ENCODE measurements at regions not wholly inside any gene's neighbourhood (a gene's known extent, or its start where the extent isn't known, plus 50 kb on each side); places are given as distances from the start of the nearest gene placed in this dataset.
A peak's percentile ranks its signal among the peaks of the same experiment; 100 is the strongest.
"Not testable (repeated sequence)": the region's sequence is repeated elsewhere in the genome, so short reads cannot be mapped to it uniquely, and the experiment has no call there.

DNA sequence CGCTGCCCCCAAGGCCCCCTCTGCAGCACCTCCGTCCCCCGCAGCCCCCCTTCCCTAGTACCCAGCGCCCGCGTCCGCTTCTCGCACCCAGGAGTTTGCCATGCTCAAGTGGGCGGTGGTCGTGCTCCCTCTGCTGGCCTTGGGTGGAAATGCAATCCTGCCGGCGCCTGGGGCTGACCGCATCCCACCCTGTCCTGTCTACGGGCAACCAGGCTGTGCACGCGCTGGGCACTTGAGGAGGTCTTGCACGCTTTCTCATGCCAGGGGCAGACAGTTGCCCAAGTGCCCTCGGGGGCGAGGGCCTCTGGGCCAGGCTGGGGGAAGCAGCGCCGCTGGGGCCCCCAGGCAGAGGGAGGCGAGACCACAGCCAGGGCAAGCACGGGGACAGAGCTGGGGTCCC lies 1450.7 kb upstream of the TPTE start:
- H3K4me3 ChIP-seq; H3K4me1 ChIP-seq (replicated peaks in 1 of 2; ENCODE audit: control insufficient read depth in 2 of 2, insufficient read depth in 2 of 2, low read length in 2 of 2); DNase-seq (ENCODE audit: extremely low read depth in 1 of 4, low spot score in 3 of 4); H3K36me3 ChIP-seq (ENCODE audit: control insufficient read depth, insufficient read depth, low read length); H2AFZ ChIP-seq (ENCODE audit: low read depth, low read length); H3K79me2 ChIP-seq (ENCODE audit: control insufficient read depth, insufficient read depth, low read length); H3K9me1 ChIP-seq (ENCODE audit: control insufficient read depth, insufficient read depth, low read length); intact Hi-C loops (cut with micrococcal nuclease); H3K27me3 ChIP-seq (ENCODE audit: control insufficient read depth in 2 of 2, insufficient read depth in 2 of 2, low read length in 2 of 2); CTCF ChIA-PET (ENCODE audit: low intra/inter-chr PET ratio); H3K9me3 ChIP-seq (replicated peaks; ENCODE audit: control insufficient read depth, insufficient read depth, low read depth, low read length); H3K27ac ChIP-seq (ENCODE audit: extremely low read depth, low read depth, low read length); H3K9ac ChIP-seq (ENCODE audit: insufficient read depth in 1 of 2, low read depth in 2 of 2, low read length in 2 of 2); H4K20me1 ChIP-seq (replicated peaks; ENCODE audit: control insufficient read depth, insufficient read depth, low read length); H3K4me2 ChIP-seq (ENCODE audit: insufficient read depth, low read length); in situ Hi-C loops (cut with MboI); BruUV-seq (replicated peaks): not testable (repeated sequence)
- peak; percentile 92 for FAIRE-seq
- 7% methylated on average over 3 of the region's 23 CpGs for WGBS (ENCODE audit: insufficient coverage, low coverage, missing lambda C conversion rate)
- TF ChIP-seq, protein P1, sequence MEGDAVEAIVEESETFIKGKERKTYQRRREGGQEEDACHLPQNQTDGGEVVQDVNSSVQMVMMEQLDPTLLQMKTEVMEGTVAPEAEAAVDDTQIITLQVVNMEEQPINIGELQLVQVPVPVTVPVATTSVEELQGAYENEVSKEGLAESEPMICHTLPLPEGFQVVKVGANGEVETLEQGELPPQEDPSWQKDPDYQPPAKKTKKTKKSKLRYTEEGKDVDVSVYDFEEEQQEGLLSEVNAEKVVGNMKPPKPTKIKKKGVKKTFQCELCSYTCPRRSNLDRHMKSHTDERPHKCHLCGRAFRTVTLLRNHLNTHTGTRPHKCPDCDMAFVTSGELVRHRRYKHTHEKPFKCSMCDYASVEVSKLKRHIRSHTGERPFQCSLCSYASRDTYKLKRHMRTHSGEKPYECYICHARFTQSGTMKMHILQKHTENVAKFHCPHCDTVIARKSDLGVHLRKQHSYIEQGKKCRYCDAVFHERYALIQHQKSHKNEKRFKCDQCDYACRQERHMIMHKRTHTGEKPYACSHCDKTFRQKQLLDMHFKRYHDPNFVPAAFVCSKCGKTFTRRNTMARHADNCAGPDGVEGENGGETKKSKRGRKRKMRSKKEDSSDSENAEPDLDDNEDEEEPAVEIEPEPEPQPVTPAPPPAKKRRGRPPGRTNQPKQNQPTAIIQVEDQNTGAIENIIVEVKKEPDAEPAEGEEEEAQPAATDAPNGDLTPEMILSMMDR (IDR thresholded peaks at IDR 0.05 in 2 of 3, conservative IDR thresholded peaks at IDR 0.05 in 1 of 3; ENCODE audit: insufficient read depth in 2 of 3, low read depth in 1 of 3, low read length in 3 of 3): 0 out of 6 replicates have a peak, but pooled peaks of 2 of the 3 experiments have one; percentile 3 to 11
- ATAC-seq: peak; percentile 76
- POLR2A ChIA-PET: interaction anchor here (0.6 kb wide), 1 partner anchor 28 kb away, joined by 3 read pairs; no protein-coding TSS in a partner anchor

DNA sequence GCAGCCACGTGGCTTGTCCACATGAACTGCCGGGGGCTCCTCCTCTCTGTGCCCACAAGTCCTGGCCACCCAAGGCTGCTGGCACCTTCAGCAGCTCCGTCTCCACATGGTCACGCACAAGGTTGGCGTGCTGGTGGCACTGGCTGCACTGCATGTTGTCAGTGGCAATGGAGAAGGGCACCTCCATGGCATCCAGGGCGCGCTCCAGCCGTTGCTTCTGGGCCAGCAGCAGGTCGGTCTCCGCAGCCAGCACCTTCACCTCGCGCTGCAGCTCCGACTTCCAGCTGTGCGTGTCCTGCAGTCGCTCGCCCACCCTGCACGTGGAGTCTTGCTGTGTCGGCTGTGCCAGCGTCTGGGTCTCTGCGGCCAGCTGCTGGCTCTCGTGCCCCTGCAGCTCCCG lies 1448.4 kb upstream of the TPTE start:
- H3K9me3 ChIP-seq (replicated peaks; ENCODE audit: control insufficient read depth, insufficient read depth, low read depth, low read length); ATAC-seq; CTCF ChIA-PET (ENCODE audit: low intra/inter-chr PET ratio); H3K9me1 ChIP-seq (ENCODE audit: control insufficient read depth, insufficient read depth, low read length); H3K27me3 ChIP-seq (ENCODE audit: control insufficient read depth in 2 of 2, insufficient read depth in 2 of 2, low read length in 2 of 2); intact Hi-C loops (cut with micrococcal nuclease); H4K20me1 ChIP-seq (replicated peaks; ENCODE audit: control insufficient read depth, insufficient read depth, low read length); H3K9ac ChIP-seq (ENCODE audit: insufficient read depth in 1 of 2, low read depth in 2 of 2, low read length in 2 of 2); H3K79me2 ChIP-seq (ENCODE audit: control insufficient read depth, insufficient read depth, low read length); H3K4me2 ChIP-seq (ENCODE audit: insufficient read depth, low read length); FAIRE-seq; H3K4me3 ChIP-seq; in situ Hi-C loops (cut with MboI); H2AFZ ChIP-seq (ENCODE audit: low read depth, low read length); H3K36me3 ChIP-seq (ENCODE audit: control insufficient read depth, insufficient read depth, low read length); H3K4me1 ChIP-seq (replicated peaks in 1 of 2; ENCODE audit: control insufficient read depth in 2 of 2, insufficient read depth in 2 of 2, low read length in 2 of 2); BruUV-seq (replicated peaks); DNase-seq (ENCODE audit: extremely low read depth in 1 of 4, low spot score in 3 of 4); H3K27ac ChIP-seq (ENCODE audit: extremely low read depth, low read depth, low read length); POLR2A ChIA-PET: not testable (repeated sequence)
- 37% methylated on average over 4 of the region's 22 CpGs for WGBS (ENCODE audit: insufficient coverage, low coverage, missing lambda C conversion rate)

DNA sequence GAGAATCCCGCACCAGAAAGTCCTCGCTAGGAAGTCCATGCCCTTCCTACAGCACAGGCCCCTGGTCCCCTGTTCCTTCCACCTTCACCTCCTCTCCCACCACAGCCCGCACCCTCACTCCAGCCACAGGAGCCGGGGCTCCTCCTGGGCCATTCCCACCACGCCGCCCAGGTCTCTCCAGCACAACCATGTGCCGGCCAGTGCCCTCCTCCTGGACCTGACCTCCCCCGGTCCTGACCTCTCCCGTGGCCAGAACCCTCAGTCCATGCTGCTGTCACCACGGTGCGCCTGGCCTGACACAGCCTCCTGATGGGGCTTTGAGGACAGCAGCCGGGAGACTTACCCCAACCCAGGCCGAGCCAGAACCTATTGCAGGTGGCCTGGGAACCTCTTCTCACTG lies 1446.6 kb upstream of the TPTE start:
- ATAC-seq; intact Hi-C loops (cut with micrococcal nuclease); H3K4me3 ChIP-seq; H3K4me2 ChIP-seq (ENCODE audit: insufficient read depth, low read length); H3K9me3 ChIP-seq (replicated peaks; ENCODE audit: control insufficient read depth, insufficient read depth, low read depth, low read length); POLR2A ChIA-PET; in situ Hi-C loops (cut with MboI); H3K4me1 ChIP-seq (replicated peaks in 1 of 2; ENCODE audit: control insufficient read depth in 2 of 2, insufficient read depth in 2 of 2, low read length in 2 of 2); H3K79me2 ChIP-seq (ENCODE audit: control insufficient read depth, insufficient read depth, low read length); H4K20me1 ChIP-seq (replicated peaks; ENCODE audit: control insufficient read depth, insufficient read depth, low read length); H3K9ac ChIP-seq (ENCODE audit: insufficient read depth in 1 of 2, low read depth in 2 of 2, low read length in 2 of 2); H3K27me3 ChIP-seq (ENCODE audit: control insufficient read depth in 2 of 2, insufficient read depth in 2 of 2, low read length in 2 of 2); H3K27ac ChIP-seq (ENCODE audit: extremely low read depth, low read depth, low read length); H3K9me1 ChIP-seq (ENCODE audit: control insufficient read depth, insufficient read depth, low read length); H3K36me3 ChIP-seq (ENCODE audit: control insufficient read depth, insufficient read depth, low read length); BruUV-seq (replicated peaks); FAIRE-seq; H2AFZ ChIP-seq (ENCODE audit: low read depth, low read length); DNase-seq (ENCODE audit: extremely low read depth in 1 of 4, low spot score in 3 of 4); CTCF ChIA-PET (ENCODE audit: low intra/inter-chr PET ratio): not testable (repeated sequence)
- no CpG with 5 or more reads among the region's 13 CpGs for WGBS (ENCODE audit: insufficient coverage, low coverage, missing lambda C conversion rate)
